Cardiac muscle cell (in vitro differentiated cells and primary cell): ENCODE measurements at regions not wholly inside any gene's neighbourhood (a gene's known extent, or its start where the extent isn't known, plus 50 kb on each side); places are given as distances from the start of the nearest gene placed in this dataset.
"Not testable (repeated sequence)": the region's sequence is repeated elsewhere in the genome, so short reads cannot be mapped to it uniquely, and the experiment has no call there.

Source experiments
- DNase-seq, 2 donors: peaks; one replicate each; pipeline versions ENCODE4 v3.0.0 to v3.0.0-alpha.2; 2010 to 2017; ENCODE audit warnings: low read depth in 1 of 2, low spot score in 1 of 2
- H3K27ac ChIP-seq: fragments of 200-600 bp; sonication (generic); 2 replicates; pipeline ENCODE4 v1.5.1; 2016
- H3K27me3 ChIP-seq: fragments of 200-600 bp; sonication (generic); 2 replicates; pipeline ENCODE4 v1.6.0; 2016; ENCODE audit warnings: control low read depth
- H3K36me3 ChIP-seq: fragments of 200-600 bp; sonication (generic); 2 replicates; pipeline ENCODE4 v1.5.1; 2016; ENCODE audit warnings: control low read depth
- H3K4me1 ChIP-seq: fragments of 200-600 bp; sonication (generic); 2 replicates; pipeline ENCODE4 v1.8.1; 2017; ENCODE audit warnings: low read depth, mild to moderate bottlenecking, mixed run types
- H3K4me3 ChIP-seq: fragments of 200-600 bp; sonication (generic); 2 replicates; pipeline ENCODE4 v1.5.1; 2016; ENCODE audit warnings: mild to moderate bottlenecking
- H3K9me3 ChIP-seq: fragments of 200-600 bp; sonication (generic); 2 replicates; pipeline ENCODE4 v1.5.1; 2017; ENCODE audit warnings: low read depth, mild to moderate bottlenecking, control low read depth
- TF ChIP-seq, protein P1 (sequence below): IDR thresholded peaks from 2 replicates; pipeline ENCODE4 v1.5.1; 2012; ENCODE audit warnings: low read depth, mild to moderate bottlenecking, low read length

DNA sequence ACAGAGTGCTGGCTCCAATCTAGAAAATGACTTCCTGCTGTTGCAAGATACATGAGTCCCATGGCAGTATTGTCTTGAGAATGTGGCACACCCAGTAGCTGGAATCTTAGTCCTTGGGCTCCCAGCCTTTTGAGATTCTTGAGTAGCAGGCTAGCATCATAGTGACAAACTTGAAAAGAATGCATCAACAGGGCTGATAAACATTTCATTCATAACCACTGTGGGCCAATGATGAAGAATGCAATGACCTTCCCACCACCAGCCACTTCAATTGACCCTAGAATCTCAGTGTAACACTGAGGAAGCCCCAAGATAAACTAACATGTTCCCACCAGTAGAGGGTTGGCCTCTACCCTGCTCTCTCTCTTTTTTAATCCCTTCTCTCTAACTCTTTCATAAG is 329.3 kb downstream of the GBA3 start:
- Histone ChIP-seq H3K36me3 (no peaks in the 10 kb centered on the region), H3K27me3 (no peaks in the 10 kb centered on the region), H3K9me3 (no peaks in the 10 kb centered on the region), H3K4me3 (no peak overlapping the region), H3K4me1 (no peaks in the 10 kb centered on the region), H3K27ac (no peak overlapping the region)
- DNase-seq: peak in 1 of 2 donors; percentile 30
- TF ChIP-seq, protein P1, sequence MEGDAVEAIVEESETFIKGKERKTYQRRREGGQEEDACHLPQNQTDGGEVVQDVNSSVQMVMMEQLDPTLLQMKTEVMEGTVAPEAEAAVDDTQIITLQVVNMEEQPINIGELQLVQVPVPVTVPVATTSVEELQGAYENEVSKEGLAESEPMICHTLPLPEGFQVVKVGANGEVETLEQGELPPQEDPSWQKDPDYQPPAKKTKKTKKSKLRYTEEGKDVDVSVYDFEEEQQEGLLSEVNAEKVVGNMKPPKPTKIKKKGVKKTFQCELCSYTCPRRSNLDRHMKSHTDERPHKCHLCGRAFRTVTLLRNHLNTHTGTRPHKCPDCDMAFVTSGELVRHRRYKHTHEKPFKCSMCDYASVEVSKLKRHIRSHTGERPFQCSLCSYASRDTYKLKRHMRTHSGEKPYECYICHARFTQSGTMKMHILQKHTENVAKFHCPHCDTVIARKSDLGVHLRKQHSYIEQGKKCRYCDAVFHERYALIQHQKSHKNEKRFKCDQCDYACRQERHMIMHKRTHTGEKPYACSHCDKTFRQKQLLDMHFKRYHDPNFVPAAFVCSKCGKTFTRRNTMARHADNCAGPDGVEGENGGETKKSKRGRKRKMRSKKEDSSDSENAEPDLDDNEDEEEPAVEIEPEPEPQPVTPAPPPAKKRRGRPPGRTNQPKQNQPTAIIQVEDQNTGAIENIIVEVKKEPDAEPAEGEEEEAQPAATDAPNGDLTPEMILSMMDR: no peak

- TF ChIP-seq, protein P1: no peak
- Histone ChIP-seq H3K9me3 (no peaks in the 10 kb centered on the region), H3K27ac (no peak overlapping the region), H3K4me1 (no peaks in the 10 kb centered on the region), H3K4me3 (no peak overlapping the region), H3K36me3 (no peaks in the 10 kb centered on the region), H3K27me3 (no peaks in the 10 kb centered on the region)
- no peak for DNase-seq
Measured at GRCh38 chr4:23021040-23021439, 328.3 kb downstream of the GBA3 start.

GRCh38 chr4:23020399-23020798 is 327.7 kb downstream of the GBA3 start:
- not testable (repeated sequence) for H3K4me1 ChIP-seq, H3K4me3 ChIP-seq, DNase-seq, H3K9me3 ChIP-seq, H3K27ac ChIP-seq, H3K27me3 ChIP-seq, H3K36me3 ChIP-seq

DNA sequence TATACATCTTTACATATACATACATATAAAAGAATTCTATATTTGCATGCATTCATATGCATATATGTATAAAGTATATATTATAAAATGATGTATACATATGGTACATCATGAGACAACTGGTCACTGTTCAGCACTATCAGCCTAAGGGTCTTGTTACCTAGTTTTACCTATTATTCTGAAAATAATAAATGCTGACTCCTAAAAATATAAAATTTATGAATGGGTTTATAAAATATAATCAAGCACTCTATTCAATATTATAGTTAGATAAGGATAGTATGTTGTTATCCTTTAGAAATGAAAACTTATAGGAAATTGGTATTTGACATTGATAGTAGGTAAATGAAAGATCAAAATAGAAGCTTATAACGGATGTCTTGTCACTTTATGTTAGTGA is 324.2 kb downstream of the GBA3 start:
- TF ChIP-seq, protein P1: no peak
- Histone ChIP-seq H3K36me3 (no peaks in the 10 kb centered on the region), H3K27me3 (no peaks in the 10 kb centered on the region), H3K9me3 (no peaks in the 10 kb centered on the region), H3K4me1 (no peaks in the 10 kb centered on the region), H3K4me3 (no peak overlapping the region), H3K27ac (no peak overlapping the region)
- DNase-seq: no peak

- H3K36me3 ChIP-seq: no peaks in the 10 kb centered on the region
- no peaks in the 10 kb centered on the region for H3K9me3 ChIP-seq
- TF ChIP-seq, protein P1: no peak
- no peak for DNase-seq
- no peaks in the 10 kb centered on the region for H3K4me1 ChIP-seq
- no peaks in the 10 kb centered on the region for H3K27me3 ChIP-seq
- no peak overlapping the region for H3K4me3 ChIP-seq
- H3K27ac ChIP-seq: no peak overlapping the region
Measured at GRCh38 chr4:23015821-23016220, 323.1 kb downstream of the GBA3 start.

DNA sequence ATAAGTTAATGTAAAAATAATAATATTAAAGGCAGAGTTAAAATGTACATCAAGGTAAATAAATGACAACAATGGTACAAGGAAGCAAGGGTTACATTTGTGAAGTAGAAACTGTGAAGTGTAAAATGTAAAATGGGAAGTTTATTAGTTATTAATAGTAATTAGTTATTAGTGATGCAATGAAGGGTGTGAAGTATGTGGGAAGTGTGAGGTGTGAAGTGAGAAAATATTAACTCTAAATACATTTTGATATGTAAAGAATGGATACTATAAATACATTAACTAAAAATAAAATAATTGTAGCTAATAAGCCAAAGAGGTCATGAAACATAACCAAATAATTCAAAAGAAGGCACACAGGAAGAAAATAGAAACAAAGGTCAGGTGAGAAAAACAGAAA is 316.4 kb downstream of the GBA3 start:
- Histone ChIP-seq H3K27me3 (no peaks in the 10 kb centered on the region), H3K36me3 (no peaks in the 10 kb centered on the region), H3K9me3 (no peaks in the 10 kb centered on the region), H3K4me1 (no peaks in the 10 kb centered on the region), H3K4me3 (no peak overlapping the region), H3K27ac (no peak overlapping the region)
- DNase-seq: no peak
- TF ChIP-seq, protein P1: no peak
